NCI-H2029 treated with DMSO at 0.1 percent for 48 hours (cell line): ENCODE measurements at regions not wholly inside any gene's neighbourhood (a gene's known extent, or its start where the extent isn't known, plus 50 kb on each side); places are given as distances from the start of the nearest gene placed in this dataset.
"Not testable (repeated sequence)": the region's sequence is repeated elsewhere in the genome, so short reads cannot be mapped to it uniquely, and the experiment has no call there.

Experiments
- DNase-seq: peaks from one replicate; lab custom pipeline; 2025; lab: John Stamatoyannopoulos, UW

DNA sequence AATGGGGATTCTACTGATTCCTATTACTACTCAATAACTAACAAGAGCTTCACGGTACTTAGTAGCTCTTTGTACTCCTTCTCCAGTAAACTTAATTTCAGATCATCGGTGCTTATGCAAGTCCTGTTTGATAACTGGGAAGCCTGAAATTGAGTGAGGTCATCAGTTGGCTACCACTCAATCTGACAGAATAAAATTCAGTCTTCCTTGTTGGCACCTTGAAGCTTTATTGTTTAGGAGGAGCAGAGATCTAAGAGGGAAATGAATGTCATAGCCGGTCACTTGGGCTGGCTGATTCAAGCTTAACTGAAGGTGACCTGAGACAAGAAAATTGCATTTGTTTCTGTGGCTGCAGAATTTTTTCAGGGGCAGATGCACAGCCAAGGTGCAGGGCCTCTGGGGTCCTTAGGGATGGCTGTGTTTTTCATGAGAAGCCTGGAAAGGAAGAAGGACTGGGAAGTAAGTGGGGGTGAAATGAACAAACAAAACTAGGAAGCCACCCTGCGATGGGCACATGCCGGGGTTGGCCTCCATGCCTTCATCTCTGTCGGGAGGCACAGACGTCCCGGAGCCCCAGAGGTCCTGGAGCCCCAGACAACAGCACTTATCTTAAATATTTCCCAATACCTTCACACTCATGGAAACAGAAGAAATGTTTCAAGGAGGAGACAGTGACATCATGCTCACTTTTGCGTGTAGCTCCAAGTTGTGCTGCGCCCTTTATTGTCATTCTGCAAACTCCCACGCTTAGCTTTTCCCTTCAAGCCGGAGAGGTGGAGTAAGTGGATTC, 85.0 kb upstream of the KIF5B start:
- DNase-seq: peak; percentile 29

GRCh38 chr10:32140403-32140802, 84.2 kb upstream of the KIF5B start:
- no peak for DNase-seq

DNA sequence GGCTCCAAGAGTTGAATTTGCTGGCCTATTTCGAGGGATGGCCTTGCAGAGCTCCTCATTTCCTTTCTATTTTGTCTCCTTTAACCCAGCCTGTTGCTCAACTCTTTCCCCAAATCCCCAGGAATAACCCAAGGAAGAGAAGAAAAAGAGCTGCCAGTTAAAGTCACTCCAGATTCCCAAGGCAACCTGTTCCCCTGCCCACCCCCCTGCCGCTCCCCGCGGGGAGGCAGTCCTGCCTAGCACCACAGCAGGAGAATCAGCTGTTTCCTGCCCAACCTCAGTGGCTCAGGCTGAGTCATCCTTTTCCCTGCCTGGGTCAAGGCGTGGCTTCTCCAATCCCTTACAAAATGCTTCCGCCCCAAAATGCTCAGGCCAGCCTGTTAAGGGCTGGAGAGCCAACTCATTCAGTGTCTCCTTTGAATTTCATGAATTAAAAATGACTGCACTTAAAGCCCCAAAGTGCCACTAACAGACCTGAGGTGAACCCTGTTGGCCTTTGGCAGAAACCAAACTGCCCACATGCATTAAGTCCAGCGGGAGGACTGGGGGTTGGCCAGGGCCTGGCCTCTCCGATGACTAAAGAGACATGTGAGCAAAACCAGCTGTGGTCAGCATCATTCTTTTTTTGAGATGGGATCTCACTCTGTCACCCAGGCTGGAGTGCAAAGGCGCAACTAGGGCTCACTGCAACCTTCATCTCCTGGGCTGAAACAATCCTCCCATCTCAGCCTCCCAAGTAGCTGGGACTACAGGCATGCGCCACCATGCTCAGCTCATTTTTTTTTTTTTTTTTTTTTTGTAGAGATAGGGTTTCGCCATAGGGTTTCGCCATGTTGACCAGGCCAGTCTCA, 83.2 kb upstream of the KIF5B start:
- no peak for DNase-seq

GRCh38 chr10:32136927-32137326, 80.7 kb upstream of the KIF5B start:
- DNase-seq: not testable (repeated sequence)

DNA sequence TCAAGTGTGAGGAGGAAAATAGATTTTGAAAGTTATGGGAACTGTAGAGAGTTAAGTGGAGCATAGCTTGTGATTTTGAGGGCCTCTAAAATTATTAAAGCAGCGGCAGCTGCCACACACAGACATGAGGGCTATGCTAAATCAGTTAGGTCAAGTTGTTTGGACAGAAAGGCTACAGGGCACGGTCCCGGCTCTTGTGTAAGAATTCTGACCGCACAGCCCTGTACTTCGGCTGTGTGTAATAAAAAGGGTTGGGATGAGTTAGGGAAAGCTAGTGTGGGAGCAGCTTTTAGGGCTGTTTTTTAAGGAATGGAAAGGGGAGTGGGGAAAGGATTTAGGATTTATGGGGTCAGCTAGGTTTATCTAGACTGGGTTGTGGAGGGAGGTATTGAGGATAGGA, 79.6 kb upstream of the KIF5B start:
- not testable (repeated sequence) for DNase-seq

DNA sequence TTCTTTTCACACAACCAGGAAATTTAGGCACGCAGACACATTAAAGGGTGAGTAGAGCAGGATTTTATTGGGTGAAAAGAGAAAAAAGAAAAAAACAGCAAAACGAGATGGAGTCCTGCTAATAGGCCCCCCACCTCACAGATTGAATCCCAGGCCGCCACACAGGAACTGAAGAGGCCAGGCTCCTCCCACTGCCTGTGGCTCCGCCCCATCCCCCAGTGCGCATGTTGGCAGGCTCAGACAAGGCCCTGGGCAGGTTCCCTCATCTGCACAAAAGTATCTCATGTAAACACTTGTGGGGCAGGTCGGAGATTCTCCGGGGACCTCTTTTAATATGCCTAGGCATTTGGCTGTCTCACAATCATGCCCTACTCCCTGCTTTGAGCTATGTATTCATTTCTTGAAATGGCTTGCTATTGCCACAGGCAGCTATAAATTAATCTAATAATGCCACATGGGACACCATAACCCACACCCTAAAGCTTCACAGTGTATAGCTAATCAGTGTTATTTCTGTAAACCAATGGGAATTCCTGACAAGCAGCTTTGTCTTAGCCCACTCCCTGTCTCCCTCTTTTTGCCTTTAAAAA, 76.2 kb upstream of the KIF5B start:
- no peak for DNase-seq

GRCh38 chr10:32131388-32131787, 75.2 kb upstream of the KIF5B start:
- DNase-seq: no peak

DNA sequence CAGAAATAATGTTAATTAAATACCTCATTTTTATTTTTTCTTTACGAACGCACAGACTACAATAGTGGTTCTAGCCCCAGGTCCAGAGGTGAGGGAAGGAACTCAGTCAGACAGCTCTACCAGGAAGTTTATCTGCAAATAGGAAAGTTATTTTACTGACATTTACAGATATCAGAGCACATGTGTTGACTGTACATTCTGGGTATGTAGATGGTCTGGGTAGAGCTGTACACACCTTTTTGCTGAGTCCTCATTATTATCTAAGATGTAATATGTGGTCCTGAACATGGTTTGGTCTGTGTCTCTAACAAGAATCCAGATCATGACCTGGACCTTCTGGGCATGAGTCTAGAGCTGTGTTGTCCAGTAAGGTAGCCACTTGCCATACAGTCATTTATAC, 74.6 kb upstream of the KIF5B start:
- DNase-seq: no peak

- DNase-seq: no peak
Observed at GRCh38 chr10:32125023-32125422, 68.8 kb upstream of the KIF5B start.

- no peak for DNase-seq
Observed at GRCh38 chr10:32123021-32123420, 66.8 kb upstream of the KIF5B start.

DNA sequence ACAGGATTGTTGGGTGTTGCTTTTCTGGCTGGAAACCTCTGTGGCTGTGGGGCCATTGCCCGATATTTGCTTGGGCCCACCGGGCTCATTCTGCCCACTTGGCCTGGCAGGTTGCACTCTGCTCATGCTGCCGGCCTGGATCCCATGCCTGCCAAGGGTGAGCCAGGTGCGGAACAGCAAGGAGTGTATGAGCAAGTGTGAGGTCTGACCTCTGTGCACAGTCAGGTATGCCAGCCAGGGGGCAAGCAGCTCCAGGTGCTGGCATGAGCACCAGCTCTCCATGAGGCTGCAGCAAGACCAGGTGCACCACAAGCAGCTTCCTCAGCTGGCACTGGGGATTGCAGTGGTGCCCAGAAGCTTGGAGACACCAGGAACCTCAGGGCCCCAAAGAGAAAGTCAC, 65.4 kb upstream of the KIF5B start:
- no peak for DNase-seq

DNA sequence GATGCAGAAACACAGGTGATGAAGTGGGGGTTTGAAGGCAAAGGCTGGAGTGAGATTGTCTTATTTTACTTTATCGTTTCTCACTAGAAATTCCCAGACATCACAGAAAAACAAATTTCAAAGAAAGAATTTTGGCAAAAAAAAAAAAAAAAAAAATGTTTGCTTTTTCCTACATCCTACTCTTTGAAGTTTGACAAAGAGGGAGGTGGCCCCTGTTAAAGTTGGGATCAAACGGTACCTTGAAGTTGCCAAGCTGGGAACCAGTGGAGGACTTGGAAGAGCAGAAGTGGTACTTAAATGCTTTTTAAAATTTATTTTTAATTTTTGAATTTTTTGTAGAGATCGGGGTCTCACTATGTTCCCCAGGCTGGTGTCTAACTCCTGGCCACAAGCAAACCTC, 63.9 kb upstream of the KIF5B start:
- DNase-seq: no peak

GRCh38 chr10:32114508-32114907, 58.3 kb upstream of the KIF5B start:
- DNase-seq: no peak

DNA sequence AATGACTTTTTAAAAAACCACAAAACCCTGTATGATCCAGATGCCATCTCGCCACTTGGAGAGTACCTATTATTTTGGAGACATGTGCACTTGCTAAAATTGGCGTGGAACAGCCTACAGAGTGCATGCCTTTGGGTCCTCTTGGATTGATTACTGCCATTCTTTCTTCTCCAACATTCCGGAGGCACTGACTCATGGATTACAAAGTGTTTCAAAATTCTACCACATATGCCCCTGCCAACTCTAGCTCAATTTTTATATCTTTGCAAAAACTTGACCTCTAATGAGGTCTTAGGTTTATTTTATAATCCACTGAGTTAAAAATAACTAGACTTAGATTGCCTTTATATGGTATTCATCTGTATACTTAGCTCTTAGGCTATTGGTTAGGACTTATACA, 55.8 kb upstream of the KIF5B start:
- no peak for DNase-seq

DNA sequence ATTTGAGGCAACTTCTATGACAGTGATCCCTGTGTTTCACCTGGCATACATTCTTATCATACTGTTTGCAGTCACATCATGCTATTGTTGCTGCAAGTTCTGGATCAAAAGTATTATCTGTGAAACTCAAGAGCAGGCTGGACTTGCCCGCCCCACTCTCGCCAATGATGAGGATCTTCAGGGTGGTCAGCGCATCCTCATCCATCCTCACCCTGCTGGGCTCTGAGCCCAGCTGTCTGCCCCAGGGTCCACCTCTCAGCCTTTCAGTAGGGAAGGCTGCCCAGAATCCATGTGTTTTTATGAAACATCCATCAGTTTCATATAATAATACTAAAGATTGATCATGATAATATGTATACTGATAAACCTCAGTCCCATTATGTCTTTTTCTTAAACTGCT, 55.4 kb upstream of the KIF5B start:
- no peak for DNase-seq

DNA sequence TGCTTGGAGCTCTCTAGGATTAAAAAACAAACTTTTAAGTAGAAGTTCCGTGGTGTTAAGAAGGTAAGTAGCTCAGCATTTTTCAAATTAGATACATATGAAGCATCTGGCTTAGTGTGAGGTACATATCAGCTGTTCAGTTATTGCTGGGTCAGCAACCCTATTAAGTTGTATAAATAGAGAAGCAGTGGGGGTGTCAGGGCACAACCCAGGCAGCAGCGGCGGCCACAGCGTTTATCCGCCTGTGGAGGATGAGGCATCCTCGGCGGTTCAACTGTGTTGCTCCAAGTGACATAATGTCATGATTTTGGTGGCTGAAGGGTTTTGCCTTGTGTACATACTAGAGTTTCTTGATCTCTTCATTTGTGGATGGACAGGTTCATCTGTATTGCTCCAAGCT, 54.6 kb upstream of the KIF5B start:
- no peak for DNase-seq

DNA sequence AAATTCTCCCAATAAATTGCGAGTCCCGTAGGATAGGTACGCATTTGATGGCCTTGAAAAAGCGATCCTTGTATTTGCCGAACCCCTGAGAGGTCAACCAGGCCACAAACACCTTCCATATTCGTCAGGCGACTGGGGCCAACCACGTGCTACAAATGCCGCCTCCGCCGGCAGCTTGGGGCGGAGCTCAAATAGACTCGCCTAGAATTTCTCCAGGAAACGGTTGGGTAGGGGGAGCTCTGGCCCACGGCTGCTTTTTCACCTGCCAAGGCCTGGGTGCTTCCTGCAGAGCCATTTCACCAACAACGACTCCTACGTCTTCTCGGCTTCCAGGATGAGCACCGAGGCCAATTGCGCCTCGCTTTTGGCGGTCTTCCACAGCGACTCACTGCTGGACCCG, 53.4 kb upstream of the KIF5B start:
- DNase-seq: no peak
